B cell (primary cell): ENCODE measurements at regions not wholly inside any gene's neighbourhood (a gene's known extent, or its start where the extent isn't known, plus 50 kb on each side); places are given as distances from the start of the nearest gene placed in this dataset.

Source experiments
- EZH2 ChIP-seq: IDR thresholded peaks from 2 replicates; pipeline ENCODE4 v1.6.1; 2012; ENCODE audit warnings: borderline replicate concordance, low read depth, mild to moderate bottlenecking, moderate library complexity, low read length; ENCODE audit not compliant: insufficient read depth, poor library complexity, severe bottlenecking
- TF ChIP-seq, protein P1 (sequence below): fragments of 200-600 bp; IDR thresholded peaks from one replicate; pipeline ENCODE4 v1.8.0; 2022; ENCODE audit warnings: antibody characterized with exemption, mild to moderate bottlenecking

DNA sequence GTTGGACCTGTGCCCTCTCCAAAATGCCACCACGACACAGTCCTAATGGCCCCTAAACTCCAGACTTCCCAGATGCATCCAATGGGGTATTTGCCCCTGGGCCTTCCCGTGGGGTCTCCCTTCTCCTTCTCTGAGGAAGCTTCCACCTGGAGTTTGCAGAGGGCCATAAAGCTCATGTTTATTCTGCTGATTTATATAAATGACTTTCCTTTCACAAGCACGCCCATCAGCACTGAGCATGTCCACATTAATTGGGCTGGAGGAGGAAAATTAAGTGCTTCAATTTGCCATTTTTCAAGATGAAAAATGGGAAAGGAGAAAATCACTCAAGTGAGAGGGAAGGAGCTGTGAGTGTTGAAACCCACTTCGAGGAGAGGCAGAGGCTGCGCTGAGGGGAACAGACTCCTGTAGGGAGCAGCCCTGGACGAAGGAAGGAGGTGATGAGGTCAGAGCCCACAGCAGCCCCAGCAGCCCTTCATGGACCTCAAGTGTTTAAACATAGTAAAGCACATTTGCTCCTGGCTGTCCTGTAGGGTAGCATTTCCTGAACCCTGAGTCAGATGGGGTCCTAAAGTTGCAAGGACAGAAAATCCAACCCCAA, 434.9 kb upstream of the SULF2 start:
- TF ChIP-seq, protein P1, sequence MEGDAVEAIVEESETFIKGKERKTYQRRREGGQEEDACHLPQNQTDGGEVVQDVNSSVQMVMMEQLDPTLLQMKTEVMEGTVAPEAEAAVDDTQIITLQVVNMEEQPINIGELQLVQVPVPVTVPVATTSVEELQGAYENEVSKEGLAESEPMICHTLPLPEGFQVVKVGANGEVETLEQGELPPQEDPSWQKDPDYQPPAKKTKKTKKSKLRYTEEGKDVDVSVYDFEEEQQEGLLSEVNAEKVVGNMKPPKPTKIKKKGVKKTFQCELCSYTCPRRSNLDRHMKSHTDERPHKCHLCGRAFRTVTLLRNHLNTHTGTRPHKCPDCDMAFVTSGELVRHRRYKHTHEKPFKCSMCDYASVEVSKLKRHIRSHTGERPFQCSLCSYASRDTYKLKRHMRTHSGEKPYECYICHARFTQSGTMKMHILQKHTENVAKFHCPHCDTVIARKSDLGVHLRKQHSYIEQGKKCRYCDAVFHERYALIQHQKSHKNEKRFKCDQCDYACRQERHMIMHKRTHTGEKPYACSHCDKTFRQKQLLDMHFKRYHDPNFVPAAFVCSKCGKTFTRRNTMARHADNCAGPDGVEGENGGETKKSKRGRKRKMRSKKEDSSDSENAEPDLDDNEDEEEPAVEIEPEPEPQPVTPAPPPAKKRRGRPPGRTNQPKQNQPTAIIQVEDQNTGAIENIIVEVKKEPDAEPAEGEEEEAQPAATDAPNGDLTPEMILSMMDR: no peak
- TF ChIP-seq EZH2: no peak
